ENCODE measurements at regions not wholly inside any gene's neighbourhood (a gene's known extent, or its start where the extent isn't known, plus 50 kb on each side); places are given as distances from the start of the nearest gene placed in this dataset.

GRCh38 chr12:34371050-34371449, 348.8 kb downstream of the ALG10 start:
- TF ChIP-seq RAD21 (IDR thresholded peaks at IDR 0.05; ENCODE audit: low read length): no peak
- no peak for TF ChIP-seq ZBTB33 (IDR thresholded peaks at IDR 0.05; ENCODE audit: borderline replicate concordance, low read depth)
- TF ChIP-seq SIN3A (IDR thresholded peaks at IDR 0.05; ENCODE audit: borderline replicate concordance, low read depth, low read length): no peak
- no peak for TF ChIP-seq POLR2AphosphoS5 (IDR thresholded peaks at IDR 0.05; ENCODE audit: low read depth, low read length)
- TF ChIP-seq GABPA (IDR thresholded peaks at IDR 0.05; ENCODE audit: low read depth): no peak
- TF ChIP-seq MEF2A (IDR thresholded peaks at IDR 0.05; ENCODE audit: borderline replicate concordance, low read depth): no peak
- TF ChIP-seq CTCF (IDR thresholded peaks at IDR 0.05): no peak
- no peak for TF ChIP-seq RCOR1 (IDR thresholded peaks at IDR 0.05; ENCODE audit: low read length)
- no peak for TF ChIP-seq REST (IDR thresholded peaks at IDR 0.05; ENCODE audit: low read depth, low read length)
- no peak for TF ChIP-seq JUND (IDR thresholded peaks at IDR 0.05)
- no peak for TF ChIP-seq YY1 (IDR thresholded peaks at IDR 0.05; ENCODE audit: low read depth)
- no peak for TF ChIP-seq RFX5 (IDR thresholded peaks at IDR 0.05; ENCODE audit: low read length)
